Glomerular visceral epithelial cell (primary cell): ENCODE measurements at regions not wholly inside any gene's neighbourhood (a gene's known extent, or its start where the extent isn't known, plus 50 kb on each side); places are given as distances from the start of the nearest gene placed in this dataset.

Experiments
- DNase-seq: peaks from one replicate; pipeline ENCODE4 v3.0.0-alpha.2; 2016; ENCODE audit errors: extremely low spot score

GRCh38 chr9:80378669-80379293, 807.0 kb downstream of the TLE4 start:
- no peak for DNase-seq

GRCh38 chr9:80376180-80376579, 804.4 kb downstream of the TLE4 start:
- DNase-seq: peak; percentile 23

- DNase-seq: no peak
These were observed 803.7 kb downstream of the TLE4 start for GRCh38 chr9:80375477-80375876.

- peak; percentile 57 for DNase-seq
These were observed 797.9 kb downstream of the TLE4 start for GRCh38 chr9:80369641-80370040.

- no peak for DNase-seq
These were observed 794.9 kb downstream of the TLE4 start for GRCh38 chr9:80366626-80367025.

GRCh38 chr9:80359941-80360881, 788.4 kb downstream of the TLE4 start:
- DNase-seq: no peak

GRCh38 chr9:80359291-80359690, 787.5 kb downstream of the TLE4 start:
- no peak for DNase-seq

GRCh38 chr9:80352967-80353366, 781.2 kb downstream of the TLE4 start:
- no peak for DNase-seq

GRCh38 chr9:80351612-80352011, 779.8 kb downstream of the TLE4 start:
- DNase-seq: no peak

GRCh38 chr9:80326105-80326504, 754.3 kb downstream of the TLE4 start:
- DNase-seq: no peak

- DNase-seq: peak; percentile 39
These were observed 749.2 kb downstream of the TLE4 start for GRCh38 chr9:80320916-80321315.

GRCh38 chr9:80320480-80320879, 748.7 kb downstream of the TLE4 start:
- DNase-seq: peak; percentile 3

- no peak for DNase-seq
These were observed 733.4 kb downstream of the TLE4 start for GRCh38 chr9:80305136-80305535.

- no peak for DNase-seq
These were observed 723.2 kb downstream of the TLE4 start for GRCh38 chr9:80294955-80295354.

- DNase-seq: no peak
These were observed 722.6 kb downstream of the TLE4 start for GRCh38 chr9:80294318-80294717.

- DNase-seq: no peak
These were observed 720.5 kb downstream of the TLE4 start for GRCh38 chr9:80292231-80292630.

GRCh38 chr9:80285326-80285725, 713.6 kb downstream of the TLE4 start:
- DNase-seq: no peak

- no peak for DNase-seq
These were observed 711.0 kb downstream of the TLE4 start for GRCh38 chr9:80282766-80283165.

GRCh38 chr9:80259079-80259478, 687.3 kb downstream of the TLE4 start:
- no peak for DNase-seq

GRCh38 chr9:80251778-80252177, 680.0 kb downstream of the TLE4 start:
- no peak for DNase-seq

- DNase-seq: no peak
These were observed 670.3 kb downstream of the TLE4 start for GRCh38 chr9:80242022-80242421.

GRCh38 chr9:80235752-80236151, 664.0 kb downstream of the TLE4 start:
- DNase-seq: no peak

GRCh38 chr9:80233906-80234305, 662.1 kb downstream of the TLE4 start:
- DNase-seq: no peak
